Activated CD4-positive, alpha-beta T cell treated with anti-CD3 and anti-CD28 coated beads for 24 hours (primary cell): ENCODE measurements at regions not wholly inside any gene's neighbourhood (a gene's known extent, or its start where the extent isn't known, plus 50 kb on each side); places are given as distances from the start of the nearest gene placed in this dataset.

Experiments used
- DNase-seq, 2 donors: peaks; one replicate each; pipeline ENCODE4 v3.0.0-alpha.2; 2020; ENCODE audit warnings: low read depth in 2 of 2

DNA sequence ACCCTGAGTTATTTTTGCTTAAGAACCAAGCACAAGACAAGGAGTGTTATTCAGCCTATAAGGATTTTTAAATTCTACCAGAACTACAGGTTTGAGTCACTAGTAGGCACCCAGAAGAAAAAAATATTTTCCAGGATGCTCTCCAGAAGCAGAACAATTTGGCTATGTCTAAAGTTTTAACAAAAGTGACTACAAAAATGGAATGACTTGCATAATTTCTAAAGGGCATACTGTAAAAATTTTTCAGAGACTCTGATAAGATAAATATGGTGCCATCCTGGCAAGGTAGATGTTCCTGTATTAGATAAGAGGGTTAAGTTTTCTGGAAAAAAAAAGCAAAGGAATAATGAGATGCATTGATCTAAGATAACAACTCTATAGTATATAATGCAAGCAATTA is 68.6 kb upstream of the FAM9A start:
- no peak for DNase-seq

DNA sequence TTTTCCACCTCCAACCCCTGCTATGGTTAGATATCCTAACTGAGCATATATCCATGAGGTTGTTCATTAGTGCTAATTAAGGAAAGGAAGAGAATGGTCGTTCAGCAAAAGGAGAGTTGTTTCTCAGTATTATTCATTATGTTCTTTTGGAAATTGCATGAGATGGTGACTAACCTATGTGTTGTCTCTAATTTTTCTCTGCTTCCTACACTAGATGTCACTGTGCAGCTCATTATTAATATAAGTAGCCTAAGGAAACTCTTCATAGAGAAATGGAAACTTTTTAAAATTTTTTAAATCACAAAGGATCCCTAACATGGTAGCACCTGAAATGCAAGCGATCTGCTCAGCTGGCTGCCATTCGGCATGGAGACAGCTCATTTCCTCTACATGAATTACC is 67.7 kb upstream of the FAM9A start:
- DNase-seq: no peak

DNA sequence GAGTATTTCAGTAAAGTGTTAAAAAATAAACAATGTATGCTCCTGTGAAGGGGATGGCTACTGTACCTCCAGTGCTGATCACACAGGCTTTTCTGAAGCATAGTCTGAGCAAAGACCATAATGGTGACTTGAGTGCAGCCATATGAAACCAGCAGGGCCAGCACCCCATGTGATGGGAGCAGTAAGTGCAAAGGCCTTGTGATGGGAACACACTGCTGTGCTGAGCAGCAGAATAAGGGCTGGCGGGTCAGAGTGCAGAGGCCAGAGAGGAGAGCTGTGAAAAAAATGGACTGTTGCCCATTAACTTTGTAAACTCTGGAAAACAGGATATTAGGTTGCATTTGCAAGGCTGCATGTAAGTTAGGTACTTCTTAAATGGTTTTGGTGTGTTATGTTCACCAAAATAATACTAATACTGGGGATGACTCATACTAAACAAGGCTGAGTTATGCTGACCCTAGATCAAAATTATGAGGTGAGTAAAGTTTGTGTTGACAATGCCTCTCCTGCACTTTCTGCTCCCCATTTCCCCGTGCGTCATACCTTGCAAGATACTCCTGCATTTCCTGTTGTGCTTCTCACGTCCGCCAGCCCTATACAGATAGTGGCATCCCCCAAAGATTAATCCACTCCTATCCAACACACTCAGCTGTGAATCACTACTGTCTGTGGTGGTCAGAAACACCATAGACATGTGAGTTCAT is 67.0 kb upstream of the FAM9A start:
- DNase-seq: no peak

DNA sequence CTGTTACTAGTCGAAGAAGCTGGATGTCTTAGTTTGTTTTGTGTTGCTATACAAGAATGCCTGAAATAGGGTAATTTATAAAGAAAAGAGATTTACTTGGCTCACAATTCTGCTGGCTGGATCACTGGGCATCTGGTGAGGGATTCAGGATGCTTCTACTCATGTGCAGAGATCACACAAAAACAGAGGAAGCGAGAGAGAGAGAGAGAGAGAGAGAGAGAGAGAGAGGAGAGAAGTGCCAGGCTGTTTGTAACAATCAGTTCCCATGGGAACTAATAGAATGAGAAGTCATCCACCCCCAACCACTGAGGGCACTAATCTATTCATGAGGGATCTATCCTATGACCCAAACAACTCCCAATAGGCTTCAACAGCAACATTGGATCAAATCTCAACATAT is 66.2 kb upstream of the FAM9A start:
- no peak for DNase-seq

DNA sequence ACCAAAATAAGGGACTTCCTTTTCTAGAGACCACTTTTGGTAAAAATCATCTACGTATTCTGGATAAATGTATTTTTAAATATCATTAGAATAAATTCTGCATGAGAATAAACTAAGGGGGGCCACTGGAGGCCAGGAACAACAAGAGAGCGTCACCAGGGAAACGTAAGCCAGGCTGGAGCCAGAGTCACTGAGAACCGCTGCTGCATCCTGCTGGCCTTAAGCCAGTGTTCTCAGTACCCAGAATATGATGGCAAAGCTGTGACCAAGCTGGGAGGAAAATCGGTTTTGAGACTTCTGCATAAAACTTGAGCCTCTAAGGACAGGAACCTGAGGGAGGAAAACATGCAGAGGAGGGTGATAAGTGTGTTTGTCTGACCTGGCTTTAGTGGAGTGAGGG is 63.0 kb upstream of the FAM9A start:
- no peak for DNase-seq

DNA sequence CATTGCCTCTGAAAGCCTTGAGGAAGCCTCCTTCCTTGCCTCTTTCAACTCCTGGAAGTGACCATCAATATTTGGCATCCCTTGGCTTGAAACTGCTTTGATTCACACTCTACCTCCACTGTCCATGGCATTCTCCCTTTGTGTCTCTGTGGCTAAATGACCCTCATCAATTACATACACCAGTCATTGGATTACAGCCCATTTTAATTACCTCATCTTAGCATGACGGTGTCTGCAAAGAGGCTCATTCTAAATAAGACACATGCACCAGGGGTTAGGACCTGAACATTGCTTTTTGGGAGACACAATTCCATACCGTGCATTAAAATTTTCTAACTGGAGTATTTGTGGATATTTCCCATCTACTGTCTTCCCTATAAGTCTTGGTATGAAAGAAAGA is 60.7 kb upstream of the FAM9A start:
- DNase-seq: no peak

DNA sequence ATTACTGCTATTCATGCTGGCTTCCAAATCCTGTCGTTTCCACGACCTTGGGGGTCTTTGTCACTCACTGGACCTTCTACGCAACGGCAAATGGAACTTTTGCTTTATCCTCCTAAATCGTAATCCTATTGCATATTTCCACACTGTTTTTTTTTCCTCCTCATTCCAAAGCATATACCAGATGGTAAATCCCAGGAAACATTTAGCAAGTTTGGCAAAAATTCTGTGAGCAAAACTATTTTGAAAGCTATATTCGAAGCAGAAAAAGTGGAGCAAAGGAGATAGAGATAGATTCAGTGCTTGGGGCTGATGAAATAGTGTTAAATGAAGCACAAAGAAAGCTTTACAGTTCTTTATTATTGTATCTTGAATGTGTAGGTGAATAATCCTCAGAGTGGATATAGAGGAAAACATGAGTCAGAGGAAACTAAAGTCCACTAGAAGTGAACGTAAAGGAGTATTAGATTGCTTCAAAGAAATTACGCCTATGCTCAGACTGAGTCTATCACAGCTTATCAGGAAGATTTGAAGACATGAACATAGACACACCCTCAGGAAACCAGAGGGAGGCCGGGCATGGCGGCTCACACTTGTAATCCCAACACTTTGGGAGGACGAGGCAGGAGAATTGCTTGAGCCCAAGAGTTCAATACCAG is 50.2 kb upstream of the FAM9A start:
- DNase-seq: no peak
